A673 (cell line): ENCODE measurements at regions not wholly inside any gene's neighbourhood (a gene's known extent, or its start where the extent isn't known, plus 50 kb on each side); places are given as distances from the start of the nearest gene placed in this dataset.

Experiments used
- EZH2 ChIP-seq: fragments of 200-600 bp; sonication (generic); IDR thresholded peaks from 2 replicates; pipeline ENCODE4 v1.6.1; 2017; ENCODE audit warnings: borderline replicate concordance, low read depth, mild to moderate bottlenecking, mixed read lengths, antibody characterized with exemption, low read length; ENCODE audit not compliant: poor library complexity, severe bottlenecking
- TF ChIP-seq, protein P1 (sequence below): fragments of 300-800, 200-600 bp; sonication (generic); conservative IDR thresholded peaks from 2 replicates; pipeline ENCODE4 v1.5.1; 2017; ENCODE audit warnings: low read depth, mild to moderate bottlenecking, antibody characterized with exemption, low read length, moderate library complexity, mixed read lengths

DNA sequence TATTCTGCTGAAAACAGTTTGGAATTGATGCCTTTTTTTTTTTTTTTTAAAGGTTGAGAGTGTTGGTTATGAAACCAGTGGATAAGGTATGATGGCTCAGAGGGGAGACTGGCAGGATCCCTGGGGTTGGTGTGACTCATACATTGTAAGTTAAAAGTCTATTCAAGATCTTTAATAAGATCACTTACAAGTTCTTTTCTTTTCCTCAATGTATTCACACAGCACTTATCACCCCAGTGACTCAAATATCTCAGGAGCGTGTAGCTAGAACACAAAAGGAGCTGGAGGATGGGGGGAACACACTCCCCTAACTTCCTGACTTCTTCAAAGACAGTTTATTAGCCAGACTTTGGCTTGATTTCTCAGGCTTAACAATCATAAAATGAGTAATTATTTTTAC, 285.3 kb downstream of the SV2B start:
- TF ChIP-seq, protein P1, sequence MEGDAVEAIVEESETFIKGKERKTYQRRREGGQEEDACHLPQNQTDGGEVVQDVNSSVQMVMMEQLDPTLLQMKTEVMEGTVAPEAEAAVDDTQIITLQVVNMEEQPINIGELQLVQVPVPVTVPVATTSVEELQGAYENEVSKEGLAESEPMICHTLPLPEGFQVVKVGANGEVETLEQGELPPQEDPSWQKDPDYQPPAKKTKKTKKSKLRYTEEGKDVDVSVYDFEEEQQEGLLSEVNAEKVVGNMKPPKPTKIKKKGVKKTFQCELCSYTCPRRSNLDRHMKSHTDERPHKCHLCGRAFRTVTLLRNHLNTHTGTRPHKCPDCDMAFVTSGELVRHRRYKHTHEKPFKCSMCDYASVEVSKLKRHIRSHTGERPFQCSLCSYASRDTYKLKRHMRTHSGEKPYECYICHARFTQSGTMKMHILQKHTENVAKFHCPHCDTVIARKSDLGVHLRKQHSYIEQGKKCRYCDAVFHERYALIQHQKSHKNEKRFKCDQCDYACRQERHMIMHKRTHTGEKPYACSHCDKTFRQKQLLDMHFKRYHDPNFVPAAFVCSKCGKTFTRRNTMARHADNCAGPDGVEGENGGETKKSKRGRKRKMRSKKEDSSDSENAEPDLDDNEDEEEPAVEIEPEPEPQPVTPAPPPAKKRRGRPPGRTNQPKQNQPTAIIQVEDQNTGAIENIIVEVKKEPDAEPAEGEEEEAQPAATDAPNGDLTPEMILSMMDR, result no peak
- no peak for TF ChIP-seq EZH2
